Gastroesophageal sphincter (tissue), 4 donors: ENCODE measurements at regions not wholly inside any gene's neighbourhood (a gene's known extent, or its start where the extent isn't known, plus 50 kb on each side); places are given as distances from the start of the nearest gene placed in this dataset.

Source experiments
- ATAC-seq: fragments of 150-250 bp; one replicate; pipeline ENCODE4 v1.9.1; 2016; ENCODE audit warnings: mild to moderate bottlenecking, moderate library complexity
- H3K27ac ChIP-seq, 4 donors: fragments of 200-600 bp; sonication (generic) in 3 of 4; 1 replicate in 3 of 4; 2 replicates in 1 of 4; pipeline ENCODE4 v1.5.1; 2016 to 2019
- H3K27me3 ChIP-seq: fragments of 200-600 bp; sonication (generic); one replicate; pipeline ENCODE4 v1.5.1; 2019
- H3K36me3 ChIP-seq, 2 donors: fragments of 200-600 bp; sonication (generic); one replicate each; pipeline ENCODE4 v1.5.1; 2019; ENCODE audit warnings: control low read depth in 1 of 2
- H3K4me1 ChIP-seq, 3 donors: fragments of 200-600 bp; sonication (generic); 1 replicate in 2 of 3; 2 replicates in 1 of 3; pipeline ENCODE4 v1.5.1; 2016 to 2019; ENCODE audit warnings: control low read depth in 2 of 3
- H3K4me3 ChIP-seq, 2 donors: fragments of 200-600 bp; sonication (generic); one replicate each; pipeline ENCODE4 v1.5.1; 2019; ENCODE audit warnings: mild to moderate bottlenecking in 1 of 2, moderate library complexity in 1 of 2
- H3K9me3 ChIP-seq, 3 donors: fragments of 200-600 bp; sonication (generic); one replicate each; pipeline ENCODE4 v1.5.1; 2017 to 2019; ENCODE audit warnings: control low read depth in 2 of 3
- EP300 ChIP-seq: sonication (generic); formaldehyde crosslinking; IDR thresholded peaks from one replicate; pipeline ENCODE4 v1.6.1; 2017; ENCODE audit warnings: antibody characterized with exemption, mild to moderate bottlenecking
- POLR2A ChIP-seq, 2 donors: fragments of 450-650 bp; IDR thresholded peaks; one replicate each; pipeline ENCODE4 v1.6.1; 2017; ENCODE audit warnings: antibody characterized with exemption in 2 of 2, mild to moderate bottlenecking in 2 of 2, moderate library complexity in 1 of 2
- POLR2AphosphoS5 ChIP-seq: sonication (generic); formaldehyde crosslinking; IDR thresholded peaks from one replicate; pipeline ENCODE4 v1.6.1; 2017; ENCODE audit warnings: antibody characterized with exemption
- WGBS, 2 donors: methylation state at CpG; one replicate each; pipeline ENCODE4 v1.1.5; 2018; ENCODE audit warnings: low coverage in 1 of 2; 5-methylcytosine and 5-hydroxymethylcytosine counted together
- TF ChIP-seq, protein P1 (sequence below), 4 experiments: fragments of 200-600 bp in 2 of 4; fragments of 450-650 bp in 2 of 4; sonication (generic) in 1 of 4; IDR thresholded peaks; one replicate each; pipeline ENCODE4 v1.5.1; 2017 to 2019; ENCODE audit warnings: antibody characterized with exemption in 4 of 4, mild to moderate bottlenecking in 2 of 4, moderate library complexity in 2 of 4

DNA sequence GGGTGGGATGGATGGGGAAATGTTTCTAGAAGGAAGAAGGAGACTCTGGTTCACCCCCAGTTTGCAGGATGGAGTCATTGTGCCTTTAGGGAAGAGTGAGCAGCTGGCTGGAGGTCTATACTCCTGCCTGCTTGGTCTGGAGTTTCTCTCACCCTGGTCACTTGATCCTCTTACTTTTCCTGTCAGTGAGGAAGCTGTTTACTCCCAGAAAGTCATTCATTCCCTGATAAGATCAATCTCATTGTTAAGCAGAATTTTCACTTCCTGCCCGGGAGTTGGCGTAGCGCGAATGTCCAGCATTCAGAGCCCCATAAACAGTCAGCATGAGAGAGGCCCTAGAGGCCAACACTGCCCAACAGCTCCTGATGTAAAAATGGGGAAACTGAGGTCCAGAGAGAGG is 70.4 kb upstream of the SIRPA start:
- TF ChIP-seq POLR2A (IDR thresholded peaks at IDR 0.05) (no peak), EP300 (no peak), POLR2AphosphoS5 (no peak)
- TF ChIP-seq, protein P1, sequence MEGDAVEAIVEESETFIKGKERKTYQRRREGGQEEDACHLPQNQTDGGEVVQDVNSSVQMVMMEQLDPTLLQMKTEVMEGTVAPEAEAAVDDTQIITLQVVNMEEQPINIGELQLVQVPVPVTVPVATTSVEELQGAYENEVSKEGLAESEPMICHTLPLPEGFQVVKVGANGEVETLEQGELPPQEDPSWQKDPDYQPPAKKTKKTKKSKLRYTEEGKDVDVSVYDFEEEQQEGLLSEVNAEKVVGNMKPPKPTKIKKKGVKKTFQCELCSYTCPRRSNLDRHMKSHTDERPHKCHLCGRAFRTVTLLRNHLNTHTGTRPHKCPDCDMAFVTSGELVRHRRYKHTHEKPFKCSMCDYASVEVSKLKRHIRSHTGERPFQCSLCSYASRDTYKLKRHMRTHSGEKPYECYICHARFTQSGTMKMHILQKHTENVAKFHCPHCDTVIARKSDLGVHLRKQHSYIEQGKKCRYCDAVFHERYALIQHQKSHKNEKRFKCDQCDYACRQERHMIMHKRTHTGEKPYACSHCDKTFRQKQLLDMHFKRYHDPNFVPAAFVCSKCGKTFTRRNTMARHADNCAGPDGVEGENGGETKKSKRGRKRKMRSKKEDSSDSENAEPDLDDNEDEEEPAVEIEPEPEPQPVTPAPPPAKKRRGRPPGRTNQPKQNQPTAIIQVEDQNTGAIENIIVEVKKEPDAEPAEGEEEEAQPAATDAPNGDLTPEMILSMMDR (IDR thresholded peaks at IDR 0.05): no peak
- Histone ChIP-seq H3K9me3 (peaks cover 0 to 26% (median 0%) of the 10 kb centered on the region in 3 donors), H3K27me3 (no peaks in the 10 kb centered on the region), H3K4me1 (peaks cover 0 to 8% (median 0%) of the 10 kb centered on the region in 3 donors), H3K36me3 (no peaks in the 10 kb centered on the region), H3K27ac (no peak overlapping the region), H3K4me3 (no peak overlapping the region)
- WGBS, 2 donors: 60 to 80% methylated on average over 1 to 4 of the region's 4 CpGs
- ATAC-seq: no peak

DNA sequence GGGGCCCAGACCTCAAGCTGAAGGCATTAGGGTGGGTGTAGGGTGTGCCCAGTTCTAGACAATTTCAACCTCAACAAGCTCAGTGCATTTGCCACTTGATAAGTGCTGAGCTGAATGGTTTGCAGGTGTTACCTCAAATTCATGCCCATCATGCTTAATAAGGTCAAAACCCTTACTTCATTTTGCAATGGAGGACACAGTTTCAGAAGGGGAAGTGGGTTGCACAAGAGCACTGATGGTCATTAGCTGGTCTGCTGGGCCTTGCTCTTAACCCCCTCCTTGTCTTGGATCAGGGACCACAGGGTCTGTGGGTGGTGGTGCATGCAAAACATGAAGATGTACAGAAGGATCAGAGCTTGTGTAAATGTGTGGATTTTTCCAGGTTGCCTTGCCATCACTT is 71.0 kb upstream of the SIRPA start:
- Histone ChIP-seq H3K4me3 (no peak overlapping the region), H3K9me3 (peaks cover 0 to 26% (median 0%) of the 10 kb centered on the region in 3 donors), H3K4me1 (peaks cover 0 to 1% (median 0%) of the 10 kb centered on the region in 3 donors), H3K36me3 (no peaks in the 10 kb centered on the region), H3K27ac (no peak overlapping the region), H3K27me3 (no peaks in the 10 kb centered on the region)
- ATAC-seq: no peak
- TF ChIP-seq POLR2A (IDR thresholded peaks at IDR 0.05) (no peak), POLR2AphosphoS5 (no peak), EP300 (no peak)

DNA sequence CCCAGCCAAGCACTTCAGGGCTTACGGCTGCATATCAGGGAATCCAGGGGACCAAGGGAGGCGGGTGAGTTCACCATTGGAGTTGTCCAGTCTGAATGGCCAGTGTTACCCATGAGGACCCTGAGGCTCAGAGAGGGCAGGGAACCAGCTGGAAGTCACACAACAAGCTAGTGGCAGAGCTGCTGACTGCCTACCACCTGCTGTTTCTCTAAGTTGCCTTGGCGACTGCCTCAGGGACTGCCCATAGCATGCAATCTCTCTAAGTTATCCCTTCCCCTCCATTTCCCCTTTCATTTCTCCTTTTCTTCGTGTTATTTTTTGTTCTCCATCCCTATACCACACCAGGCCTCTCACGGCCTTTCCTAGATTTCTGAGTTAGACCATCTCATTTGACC is 71.8 kb upstream of the SIRPA start:
- H3K9me3 ChIP-seq: peaks cover 0 to 26% (median 0%) of the 10 kb centered on the region in 3 donors
- ATAC-seq: no peak
- WGBS, 2 donors: 60 to 76% methylated on average over 1 to 3 of the region's 5 CpGs
- TF ChIP-seq EP300: no peak
- no peak for TF ChIP-seq POLR2AphosphoS5
- TF ChIP-seq, protein P1 (IDR thresholded peaks at IDR 0.05): no peak
- no peak for TF ChIP-seq POLR2A (IDR thresholded peaks at IDR 0.05)
- H3K27me3 ChIP-seq: no peaks in the 10 kb centered on the region
- no peaks in the 10 kb centered on the region for H3K4me1 ChIP-seq
- H3K4me3 ChIP-seq: no peak overlapping the region
- H3K36me3 ChIP-seq: no peaks in the 10 kb centered on the region
- H3K27ac ChIP-seq: no peak overlapping the region

DNA sequence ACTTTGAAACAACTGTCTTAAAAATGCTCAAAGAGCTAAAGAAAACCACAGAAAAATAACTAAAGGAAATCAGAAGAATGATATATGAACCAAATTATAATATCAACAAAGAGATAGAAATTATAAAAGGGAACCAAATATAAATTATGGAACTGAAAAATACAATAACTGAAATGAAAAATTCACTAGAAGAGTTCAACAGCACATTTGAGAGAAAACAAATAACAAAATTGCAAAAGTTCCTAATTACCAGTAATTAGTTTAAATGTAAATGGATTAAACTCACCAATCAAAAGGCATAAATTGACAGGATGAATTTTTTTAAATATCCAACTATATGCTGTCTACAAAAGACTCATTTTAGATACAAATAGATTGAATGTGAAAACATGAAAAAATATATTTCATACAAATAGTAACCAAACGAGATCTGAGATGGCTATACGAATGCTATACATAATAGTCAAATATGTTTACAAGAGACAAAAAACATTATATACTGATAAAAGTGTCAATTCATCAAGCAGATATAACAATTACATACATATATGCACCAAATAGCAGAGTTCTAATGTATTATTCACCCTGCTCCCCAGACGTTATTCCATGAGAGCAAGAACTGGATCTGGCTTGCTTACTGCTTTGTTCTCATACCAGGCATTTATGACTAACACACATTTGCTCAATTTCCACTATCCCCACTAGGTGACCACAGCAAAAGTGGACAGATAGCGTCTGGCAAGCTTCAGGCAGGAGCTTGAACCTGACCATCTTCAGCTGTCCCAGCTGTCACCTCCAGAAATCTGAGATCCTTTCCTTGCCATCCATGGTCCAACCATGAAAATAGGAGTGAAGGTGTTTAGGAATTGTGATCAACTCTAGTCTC is 72.4 kb upstream of the SIRPA start:
- WGBS, 2 donors: 88 to 89% methylated on average over 4 of the region's 4 CpGs
- ATAC-seq: no peak
- H3K27ac ChIP-seq: no peak overlapping the region
- TF ChIP-seq POLR2A (IDR thresholded peaks at IDR 0.05) (no peak), EP300 (no peak)
- TF ChIP-seq, protein P1 (IDR thresholded peaks at IDR 0.05): no peak
- H3K4me1 ChIP-seq: peaks cover 0 to 3% (median 2%) of the 10 kb centered on the region in 3 donors
- H3K27me3 ChIP-seq: no peaks in the 10 kb centered on the region
- H3K36me3 ChIP-seq: no peaks in the 10 kb centered on the region
- H3K9me3 ChIP-seq: peaks cover 0 to 26% (median 0%) of the 10 kb centered on the region in 3 donors
- no peak overlapping the region for H3K4me3 ChIP-seq

DNA sequence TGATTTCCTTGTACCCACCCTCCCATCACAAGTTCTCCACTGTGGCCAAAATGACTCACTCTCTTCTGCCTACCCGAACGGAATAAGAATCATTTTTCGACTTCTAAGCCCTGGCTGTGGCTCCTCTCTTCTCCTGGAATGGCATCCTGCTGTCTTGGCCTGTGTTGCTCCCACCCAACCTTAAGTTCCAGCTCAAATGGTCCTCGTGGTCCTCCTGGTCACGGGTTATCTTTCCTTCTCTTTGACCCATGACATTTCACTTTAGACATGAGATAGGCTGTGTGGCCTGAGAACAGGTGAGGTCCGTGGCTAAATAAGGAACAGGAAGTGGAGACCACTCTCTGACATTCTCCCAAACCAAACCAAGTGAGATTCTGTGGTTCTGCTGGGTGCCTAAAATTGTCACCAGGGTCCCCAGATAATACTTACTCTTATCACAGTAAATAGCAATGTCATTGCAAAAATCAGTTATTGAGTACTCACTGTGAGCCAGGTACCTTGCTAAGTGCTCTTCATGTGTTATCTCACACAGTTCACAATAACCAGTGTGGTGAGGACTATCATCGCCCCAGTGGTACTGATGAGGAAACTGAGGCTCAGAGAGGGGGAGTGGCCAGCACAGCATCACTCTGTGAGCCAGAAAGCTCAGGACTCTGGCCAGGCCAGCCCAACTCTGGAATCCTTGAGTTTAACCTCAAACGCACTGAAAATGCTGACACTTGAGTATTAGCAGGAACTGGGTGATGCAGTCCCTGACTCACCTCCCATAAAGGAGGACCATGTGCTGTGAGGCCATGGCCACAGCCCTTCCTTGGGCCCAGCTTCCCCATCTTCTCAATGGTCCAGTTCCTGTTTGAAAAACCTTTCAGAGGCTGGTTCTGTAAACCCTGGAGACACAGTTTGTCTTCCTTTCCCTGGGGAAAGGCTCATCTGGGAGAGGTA is 74.8 kb upstream of the SIRPA start:
- H3K27ac ChIP-seq: peak overlapping the region in 1 of 4 donors; percentile 41

More for the DNA sequence above, 74.8 kb upstream of the SIRPA start:
- Histone ChIP-seq H3K27me3 (no peaks in the 10 kb centered on the region), H3K9me3 (peaks cover 0 to 26% (median 0%) of the 10 kb centered on the region in 3 donors), H3K4me1 (peaks cover 0 to 27% (median 21%) of the 10 kb centered on the region in 3 donors), H3K36me3 (no peaks in the 10 kb centered on the region), H3K4me3 (no peak overlapping the region)
- TF ChIP-seq, protein P1 (IDR thresholded peaks at IDR 0.05): no peak
- no peak for TF ChIP-seq EP300
- no peak for TF ChIP-seq POLR2A (IDR thresholded peaks at IDR 0.05)
- no peak for TF ChIP-seq POLR2AphosphoS5
- WGBS, 2 donors: 73 to 86% methylated on average over 6 of the region's 8 CpGs
- ATAC-seq: no peak
